ENCODE measurements at regions not wholly inside any gene's neighbourhood (a gene's known extent, or its start where the extent isn't known, plus 50 kb on each side); places are given as distances from the start of the nearest gene placed in this dataset.

DNA sequence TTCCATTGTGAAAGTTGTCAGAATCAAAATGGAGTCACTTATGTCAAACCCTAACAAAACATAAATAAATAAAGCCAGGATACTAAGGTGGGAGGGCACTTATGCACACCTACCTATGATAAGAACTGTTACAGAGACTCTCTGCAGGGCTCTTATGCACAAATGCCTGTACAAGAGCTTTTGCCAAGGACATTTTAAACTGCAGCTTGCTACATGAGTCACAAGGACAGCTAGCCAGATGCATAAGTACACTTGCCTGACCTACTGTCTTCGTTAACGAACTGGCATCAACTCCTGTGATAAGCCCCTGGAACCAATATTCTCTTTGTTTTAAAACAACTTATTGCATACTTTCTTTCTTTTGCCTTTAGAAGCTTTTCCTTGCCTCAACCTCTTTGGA, 152.9 kb upstream of the SPEF2 start:
- ChIA-PET CTCF (no interaction called here), POLR2A (no interaction called here)
- no peak for DNase-seq (ENCODE audit: low read depth, low spot score)
- TF ChIP-seq, protein P1, sequence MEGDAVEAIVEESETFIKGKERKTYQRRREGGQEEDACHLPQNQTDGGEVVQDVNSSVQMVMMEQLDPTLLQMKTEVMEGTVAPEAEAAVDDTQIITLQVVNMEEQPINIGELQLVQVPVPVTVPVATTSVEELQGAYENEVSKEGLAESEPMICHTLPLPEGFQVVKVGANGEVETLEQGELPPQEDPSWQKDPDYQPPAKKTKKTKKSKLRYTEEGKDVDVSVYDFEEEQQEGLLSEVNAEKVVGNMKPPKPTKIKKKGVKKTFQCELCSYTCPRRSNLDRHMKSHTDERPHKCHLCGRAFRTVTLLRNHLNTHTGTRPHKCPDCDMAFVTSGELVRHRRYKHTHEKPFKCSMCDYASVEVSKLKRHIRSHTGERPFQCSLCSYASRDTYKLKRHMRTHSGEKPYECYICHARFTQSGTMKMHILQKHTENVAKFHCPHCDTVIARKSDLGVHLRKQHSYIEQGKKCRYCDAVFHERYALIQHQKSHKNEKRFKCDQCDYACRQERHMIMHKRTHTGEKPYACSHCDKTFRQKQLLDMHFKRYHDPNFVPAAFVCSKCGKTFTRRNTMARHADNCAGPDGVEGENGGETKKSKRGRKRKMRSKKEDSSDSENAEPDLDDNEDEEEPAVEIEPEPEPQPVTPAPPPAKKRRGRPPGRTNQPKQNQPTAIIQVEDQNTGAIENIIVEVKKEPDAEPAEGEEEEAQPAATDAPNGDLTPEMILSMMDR (IDR thresholded peaks at IDR 0.05; ENCODE audit: insufficient read depth, low read length, missing control alignments): no peak
- no peak overlapping the region for H3K4me3 ChIP-seq (ENCODE audit: low read depth, low read length)

DNA sequence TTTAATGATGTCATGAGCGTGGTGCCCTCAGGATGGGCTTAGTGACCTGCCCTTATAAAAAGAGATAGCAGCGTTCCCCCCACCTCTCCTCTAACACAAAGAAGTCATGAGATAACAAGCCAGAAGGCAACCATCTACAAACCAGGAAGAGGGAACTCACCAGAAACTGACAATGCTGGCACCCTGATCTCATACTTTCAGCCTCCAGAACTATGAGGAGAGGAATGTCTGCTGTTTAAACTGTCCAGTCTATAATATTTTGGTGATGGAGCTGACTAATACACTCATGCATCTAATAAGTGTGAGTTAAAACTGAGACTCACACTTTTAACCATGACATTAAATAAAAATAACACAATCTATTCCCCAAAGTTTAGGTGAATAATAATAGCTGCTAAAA, 156.1 kb upstream of the SPEF2 start:
- no peak for DNase-seq (ENCODE audit: low read depth, low spot score)
- H3K4me3 ChIP-seq (ENCODE audit: low read depth, low read length): no peak overlapping the region
- ChIA-PET POLR2A (no interaction called here), CTCF (interaction anchor here (1.3 kb wide), 1 partner anchor 14 kb away, joined by 4 read pairs; no protein-coding TSS in a partner anchor)
- TF ChIP-seq, protein P1 (IDR thresholded peaks at IDR 0.05; ENCODE audit: insufficient read depth, low read length, missing control alignments): no peak

- CTCF ChIA-PET: no interaction called here
- TF ChIP-seq, protein P1 (IDR thresholded peaks at IDR 0.05; ENCODE audit: insufficient read depth, low read length, missing control alignments): no peak
- no peak overlapping the region for H3K4me3 ChIP-seq (ENCODE audit: low read depth, low read length)
- POLR2A ChIA-PET: no interaction called here
- DNase-seq (ENCODE audit: low read depth, low spot score): no peak
Measured at GRCh38 chr5:35458824-35459207, 158.8 kb upstream of the SPEF2 start.

DNA sequence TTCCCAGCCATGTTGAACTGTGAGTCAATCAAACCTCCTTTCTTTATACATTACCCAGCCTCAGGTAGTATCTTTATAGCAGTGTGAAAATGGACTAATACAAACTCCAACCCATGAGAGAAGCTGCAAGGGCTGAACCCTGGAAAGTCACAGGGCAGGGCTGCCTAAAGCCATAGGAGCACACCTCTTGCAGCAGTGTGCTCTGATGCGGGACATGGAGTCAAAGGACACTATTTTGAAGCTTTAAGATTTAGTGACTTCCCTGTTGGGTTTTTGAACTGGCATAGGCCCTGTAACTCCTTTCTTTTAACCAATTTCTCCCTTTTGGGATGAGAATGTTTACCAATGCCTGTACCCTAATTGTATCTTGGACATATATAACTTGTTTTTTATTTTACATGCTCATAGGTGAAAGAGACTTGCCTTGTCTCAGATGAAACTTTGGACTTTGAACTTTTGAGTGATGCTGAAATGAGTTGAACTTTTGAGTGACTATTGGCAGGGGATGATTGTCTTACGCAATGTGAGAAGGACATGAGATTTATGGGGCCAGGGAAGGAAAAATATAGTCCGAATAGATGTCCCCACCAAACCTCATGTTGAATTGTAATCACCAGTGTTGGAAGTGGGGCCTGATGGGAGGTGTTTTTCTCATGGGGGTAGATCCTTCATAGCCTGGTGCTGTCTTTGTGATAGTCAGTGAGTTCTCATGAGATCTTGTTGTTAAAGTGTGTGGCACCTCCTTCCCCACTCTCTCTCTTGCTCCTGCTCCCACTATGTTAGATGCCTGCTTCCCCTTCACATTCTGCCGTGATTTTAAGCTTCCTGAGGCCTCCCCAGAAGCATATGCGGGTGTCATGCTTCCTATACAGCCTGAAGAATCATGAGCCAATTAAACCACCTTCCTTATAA, 159.5 kb upstream of the SPEF2 start:
- ChIA-PET POLR2A (no interaction called here), CTCF (no interaction called here)
- no peak overlapping the region for H3K4me3 ChIP-seq (ENCODE audit: low read depth, low read length)
- TF ChIP-seq, protein P1 (IDR thresholded peaks at IDR 0.05; ENCODE audit: insufficient read depth, low read length, missing control alignments): no peak
- DNase-seq (ENCODE audit: low read depth, low spot score): no peak

DNA sequence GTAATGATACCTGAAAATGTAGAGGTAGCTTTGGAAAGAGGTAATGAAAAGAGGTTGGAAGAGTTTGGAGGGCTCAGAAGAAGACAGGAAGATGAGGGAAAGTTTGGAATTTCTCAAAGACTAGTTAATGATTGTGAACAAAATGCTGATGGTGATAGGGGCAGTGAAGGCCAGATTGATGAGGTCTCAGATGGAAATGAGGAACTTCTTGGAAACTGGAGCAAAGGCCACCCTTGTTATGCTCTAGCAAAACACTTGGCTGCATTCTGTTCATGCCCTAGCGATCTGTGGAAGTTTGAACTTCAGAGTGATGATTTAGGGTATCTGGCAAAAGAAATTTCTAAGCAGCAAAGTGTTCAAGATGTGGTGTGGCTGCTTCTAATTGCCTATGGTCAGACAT, 161.2 kb upstream of the SPEF2 start:
- ChIA-PET CTCF (interaction anchor here (1.2 kb wide), 1 partner anchor 9 kb away, joined by 3 read pairs; no protein-coding TSS in a partner anchor), POLR2A (no interaction called here)
- no peak overlapping the region for H3K4me3 ChIP-seq (ENCODE audit: low read depth, low read length)
- TF ChIP-seq, protein P1 (IDR thresholded peaks at IDR 0.05; ENCODE audit: insufficient read depth, low read length, missing control alignments): no peak
- DNase-seq (ENCODE audit: low read depth, low spot score): no peak

- ChIA-PET CTCF (no interaction called here), POLR2A (no interaction called here)
- DNase-seq (ENCODE audit: low read depth, low spot score): no peak
- TF ChIP-seq, protein P1 (IDR thresholded peaks at IDR 0.05; ENCODE audit: insufficient read depth, low read length, missing control alignments): no peak
- no peak overlapping the region for H3K4me3 ChIP-seq (ENCODE audit: low read depth, low read length)
Measured at GRCh38 chr5:35454011-35454525, 163.6 kb upstream of the SPEF2 start.

All from AG04449 (cell line).